A673 (cell line): ENCODE measurements at regions not wholly inside any gene's neighbourhood (a gene's known extent, or its start where the extent isn't known, plus 50 kb on each side); places are given as distances from the start of the nearest gene placed in this dataset.

Experiments used
- BruUV-seq: library from RNA; stranded (reverse); fragments of 400-500 nt; replicated peaks from 2 replicates; lab custom pipeline; 2021; lab: Mats Ljungman, UMichigan
- CTCF ChIA-PET: fragments of 300-600 bp; sonication (Branson Sonifier 250); formaldehyde crosslinking; loops from one replicate; lab custom pipeline; 2022; ENCODE audit warnings: antibody characterized with exemption; lab: Charles Lee
- POLR2A ChIA-PET: fragments of 300-600 bp; sonication (Branson Sonifier 250); formaldehyde crosslinking; loops from one replicate; lab custom pipeline; 2022; ENCODE audit warnings: antibody characterized with exemption; ENCODE audit not compliant: low non-redundant PET; lab: Charles Lee
- DNase-seq: peaks from one replicate; pipeline ENCODE4 v3.0.0-alpha.2; 2015; ENCODE audit warnings: low spot score
- H3K27ac ChIP-seq: fragments of 200-600 bp; sonication (generic); 2 replicates; pipeline ENCODE4 v1.5.1; 2016; ENCODE audit warnings: mixed run types, low read depth, mild to moderate bottlenecking, mixed read lengths, antibody characterized with exemption, low read length; ENCODE audit not compliant: poor library complexity, severe bottlenecking
- H3K27me3 ChIP-seq: fragments of 200-600 bp; sonication (generic); replicated peaks from 2 replicates; pipeline ENCODE4 v1.6.1; 2017; ENCODE audit warnings: mixed run types, low read depth, mild to moderate bottlenecking, mixed read lengths, antibody characterized with exemption, low read length; ENCODE audit not compliant: insufficient read depth, poor library complexity
- H3K36me3 ChIP-seq: fragments of 200-600 bp; sonication (generic); 2 replicates; pipeline ENCODE4 v1.6.1; 2016; ENCODE audit warnings: mixed run types, mild to moderate bottlenecking, mixed read lengths, antibody characterized with exemption, low read length; ENCODE audit not compliant: insufficient read depth, poor library complexity, severe bottlenecking
- H3K4me1 ChIP-seq: fragments of 200-600 bp; sonication (generic); 2 replicates; pipeline ENCODE4 v1.6.1; 2017; ENCODE audit warnings: mixed run types, mild to moderate bottlenecking, mixed read lengths, antibody characterized with exemption, low read length; ENCODE audit not compliant: insufficient read depth, poor library complexity, severe bottlenecking
- H3K4me3 ChIP-seq: fragments of 200-600 bp; sonication (generic); 2 replicates; pipeline ENCODE4 v1.5.1; 2016; ENCODE audit warnings: low read depth, mixed run types, mild to moderate bottlenecking, mixed read lengths, low read length; ENCODE audit not compliant: poor library complexity, severe bottlenecking
- H3K9me3 ChIP-seq: fragments of 200-600 bp; sonication (generic); 2 replicates; pipeline ENCODE4 v1.6.1; 2016; ENCODE audit warnings: mixed run types, low read depth, mild to moderate bottlenecking, mixed read lengths, antibody characterized with exemption, low read length; ENCODE audit not compliant: poor library complexity, severe bottlenecking
- CTCF ChIP-seq: fragments of 300-800, 200-600 bp; sonication (generic); conservative IDR thresholded peaks from 2 replicates; pipeline ENCODE4 v1.5.1; 2017; ENCODE audit warnings: low read depth, mild to moderate bottlenecking, antibody characterized with exemption, low read length, moderate library complexity, mixed read lengths
- EZH2 ChIP-seq: fragments of 200-600 bp; sonication (generic); IDR thresholded peaks from 2 replicates; pipeline ENCODE4 v1.6.1; 2017; ENCODE audit warnings: borderline replicate concordance, low read depth, mild to moderate bottlenecking, mixed read lengths, antibody characterized with exemption, low read length; ENCODE audit not compliant: poor library complexity, severe bottlenecking
- intact Hi-C: fragments of 100-400 bp; cut with micrococcal nuclease; formaldehyde crosslinking; loops from one replicate; pipeline ENCODE4 v1.10.0; 2022; ENCODE audit not compliant: unreplicated experiment

GRCh38 chr10:104582966-104583365 is 58.1 kb upstream of the SORCS3 start:
- Histone ChIP-seq H3K4me1 (no peaks in the 10 kb centered on the region), H3K27me3 (peaks cover 42% of the 10 kb centered on the region), H3K36me3 (no peaks in the 10 kb centered on the region), H3K9me3 (no peaks in the 10 kb centered on the region), H3K4me3 (no peak overlapping the region), H3K27ac (no peak overlapping the region)
- ChIA-PET POLR2A (no interaction called here), CTCF (interaction anchor here (0.6 kb wide), 1 partner anchor 29 kb away, joined by 3 read pairs; no protein-coding TSS in a partner anchor)
- TF ChIP-seq CTCF (no peak), EZH2 (no peak)
- BruUV-seq: no TSS peak
- no peak for DNase-seq
- intact Hi-C loops: loop anchor here (5.0 kb wide), 2 partner anchors 344 to 461 kb away; partner anchors contain the start of gene SFR1

GRCh38 chr10:104584541-104584940 is 56.5 kb upstream of the SORCS3 start:
- no peak overlapping the region for H3K4me3 ChIP-seq
- H3K9me3 ChIP-seq: no peaks in the 10 kb centered on the region
- DNase-seq: no peak
- peaks cover 46% of the 10 kb centered on the region for H3K27me3 ChIP-seq
- intact Hi-C loops: loop anchor here (5.0 kb wide), 2 partner anchors 343 to 462 kb away; partner anchors contain the start of gene SFR1
- no peaks in the 10 kb centered on the region for H3K4me1 ChIP-seq
- ChIA-PET POLR2A (interaction anchor here (0.6 kb wide), 1 partner anchor 1575 kb away, joined by 7 read pairs; no protein-coding TSS in a partner anchor), CTCF (interaction anchor here (0.6 kb wide), 1 partner anchor 341 kb away, joined by 3 read pairs; no protein-coding TSS in a partner anchor)
- no peak overlapping the region for H3K27ac ChIP-seq
- no TSS peak for BruUV-seq
- TF ChIP-seq CTCF (no peak), EZH2 (no peak)
- no peaks in the 10 kb centered on the region for H3K36me3 ChIP-seq

- ChIA-PET POLR2A (no interaction called here), CTCF (no interaction called here)
- no peaks in the 10 kb centered on the region for H3K4me1 ChIP-seq
- no peak for TF ChIP-seq EZH2
- TF ChIP-seq CTCF: no peak
- no peaks in the 10 kb centered on the region for H3K9me3 ChIP-seq
- no peak overlapping the region for H3K27ac ChIP-seq
- no peak for DNase-seq
- intact Hi-C loops: no loop called here
- H3K27me3 ChIP-seq: peaks cover 70% of the 10 kb centered on the region
- no peak overlapping the region for H3K4me3 ChIP-seq
- H3K36me3 ChIP-seq: no peaks in the 10 kb centered on the region
- BruUV-seq: no TSS peak
Observed at GRCh38 chr10:104587751-104588150, 53.3 kb upstream of the SORCS3 start.
